T-helper 2 cell treated with Interferon-gamma antibody and Interleukin-4, amounts not matched to agents 5 μg/mL and 100 μg/mL, for 36 hours (primary cell): ENCODE measurements at regions not wholly inside any gene's neighbourhood (a gene's known extent, or its start where the extent isn't known, plus 50 kb on each side); places are given as distances from the start of the nearest gene placed in this dataset.

Source experiments
- DNase-seq: peaks from one replicate; pipeline ENCODE4 v3.0.0; 2021; ENCODE audit warnings: low spot score
- H3K27ac Mint-ChIP-seq: one replicate; pipeline ENCODE4 v1.8.0; 2021; ENCODE audit warnings: mild to moderate bottlenecking, mixed read lengths
- H3K27me3 Mint-ChIP-seq: one replicate; pipeline ENCODE4 v1.8.0; 2021; ENCODE audit warnings: low read depth, mixed read lengths
- H3K36me3 Mint-ChIP-seq: one replicate; pipeline ENCODE4 v1.8.0; 2021; ENCODE audit warnings: low read depth, mixed read lengths
- H3K4me1 Mint-ChIP-seq: one replicate; pipeline ENCODE4 v1.8.0; 2021; ENCODE audit warnings: low read depth, mixed read lengths
- H3K4me3 Mint-ChIP-seq: one replicate; pipeline ENCODE4 v1.8.0; 2022; ENCODE audit warnings: mild to moderate bottlenecking, moderate library complexity, mixed read lengths
- H3K9me3 Mint-ChIP-seq: one replicate; pipeline ENCODE4 v1.8.0; 2021; ENCODE audit warnings: mixed read lengths

DNA sequence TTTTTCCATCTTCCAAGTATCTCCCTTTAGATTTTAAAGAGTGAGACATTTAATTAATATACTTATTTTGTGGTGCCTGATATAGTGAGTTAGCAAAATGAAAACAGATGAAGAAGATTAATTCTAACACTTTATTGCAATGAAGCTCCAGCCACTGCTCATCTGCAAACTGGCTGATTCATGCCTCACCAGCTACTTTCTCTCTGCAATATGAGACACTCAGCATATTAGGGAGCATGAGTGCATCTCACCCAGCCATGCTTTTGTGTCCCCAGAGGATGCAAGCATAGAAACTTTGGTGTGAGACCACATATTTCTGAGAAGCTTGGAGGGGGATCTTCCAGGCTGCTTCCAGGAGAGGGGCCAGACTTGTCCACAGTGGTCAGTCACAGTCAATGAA, 148.6 kb downstream of the BMP4 start:
- no peaks in the 10 kb centered on the region for H3K36me3 Mint-ChIP-seq
- H3K4me3 Mint-ChIP-seq: no peak overlapping the region
- no peaks in the 10 kb centered on the region for H3K27me3 Mint-ChIP-seq
- H3K4me1 Mint-ChIP-seq: no peaks in the 10 kb centered on the region
- H3K27ac Mint-ChIP-seq: no peak overlapping the region
- DNase-seq: no peak
- no peaks in the 10 kb centered on the region for H3K9me3 Mint-ChIP-seq

DNA sequence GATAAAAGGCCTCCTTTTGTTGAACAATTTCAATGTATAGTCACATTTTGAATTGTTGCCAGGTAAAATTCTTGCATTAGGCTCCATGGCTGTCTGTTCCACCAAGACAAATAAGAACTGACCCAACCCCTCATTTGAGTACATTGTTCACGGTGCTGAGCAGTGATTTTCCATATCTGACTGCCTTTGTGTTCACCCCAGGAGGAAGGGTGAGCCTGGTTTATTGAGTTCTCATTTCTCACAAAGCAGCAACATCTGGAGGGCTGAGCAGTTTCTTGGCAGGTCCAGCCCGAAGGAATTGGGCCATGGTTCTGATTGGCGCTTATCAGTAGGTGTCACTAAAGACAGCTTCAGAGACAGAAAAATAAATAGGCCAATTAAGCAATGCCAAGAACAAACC, 149.1 kb downstream of the BMP4 start:
- DNase-seq: no peak
- H3K36me3 Mint-ChIP-seq: no peaks in the 10 kb centered on the region
- no peak overlapping the region for H3K27ac Mint-ChIP-seq
- H3K4me3 Mint-ChIP-seq: no peak overlapping the region
- H3K4me1 Mint-ChIP-seq: no peaks in the 10 kb centered on the region
- H3K9me3 Mint-ChIP-seq: no peaks in the 10 kb centered on the region
- H3K27me3 Mint-ChIP-seq: no peaks in the 10 kb centered on the region

DNA sequence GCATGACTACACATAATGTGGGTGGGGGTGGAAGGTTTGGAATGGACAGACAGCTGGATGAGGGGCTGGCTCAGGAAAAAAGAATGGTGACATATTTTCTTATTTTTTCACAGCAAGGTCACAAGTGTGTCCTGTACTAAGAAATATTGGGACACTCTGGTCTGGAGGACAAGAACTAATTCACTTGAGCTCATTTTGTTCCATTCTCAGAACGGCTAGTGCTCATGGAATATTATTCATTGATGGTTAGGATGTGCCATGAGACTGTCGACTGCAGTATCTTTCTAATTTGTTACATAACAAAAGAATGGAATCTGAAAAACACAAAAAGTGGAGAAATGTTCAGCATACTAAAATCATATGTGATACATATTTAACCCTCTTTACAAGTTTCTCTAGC, 149.5 kb downstream of the BMP4 start:
- H3K27me3 Mint-ChIP-seq: no peaks in the 10 kb centered on the region
- no peaks in the 10 kb centered on the region for H3K9me3 Mint-ChIP-seq
- no peak for DNase-seq
- H3K27ac Mint-ChIP-seq: no peak overlapping the region
- no peaks in the 10 kb centered on the region for H3K4me1 Mint-ChIP-seq
- no peaks in the 10 kb centered on the region for H3K36me3 Mint-ChIP-seq
- no peak overlapping the region for H3K4me3 Mint-ChIP-seq

DNA sequence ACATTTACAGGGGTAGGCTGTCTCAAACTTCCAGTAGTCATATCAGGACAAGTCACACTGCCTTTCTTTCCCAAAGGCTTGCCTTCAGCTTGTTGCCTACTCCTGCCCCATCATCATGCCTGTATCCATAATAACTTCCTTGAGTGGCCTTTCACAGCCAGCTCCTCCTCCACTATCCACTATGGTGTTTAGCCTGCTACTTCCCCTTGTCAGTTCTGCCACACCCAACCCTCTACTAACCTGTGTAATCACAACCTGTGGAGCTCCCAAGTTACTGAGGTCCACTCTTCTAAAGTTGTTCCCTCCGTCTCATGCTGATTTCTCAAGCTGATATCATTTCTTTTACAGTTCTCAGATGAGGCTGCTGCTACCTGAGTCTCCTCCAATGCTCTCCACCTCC, 159.9 kb downstream of the BMP4 start:
- no peak for DNase-seq
- Mint-ChIP-seq H3K36me3 (no peaks in the 10 kb centered on the region), H3K9me3 (no peaks in the 10 kb centered on the region), H3K27ac (no peak overlapping the region), H3K27me3 (no peaks in the 10 kb centered on the region), H3K4me3 (no peak overlapping the region), H3K4me1 (no peaks in the 10 kb centered on the region)

DNA sequence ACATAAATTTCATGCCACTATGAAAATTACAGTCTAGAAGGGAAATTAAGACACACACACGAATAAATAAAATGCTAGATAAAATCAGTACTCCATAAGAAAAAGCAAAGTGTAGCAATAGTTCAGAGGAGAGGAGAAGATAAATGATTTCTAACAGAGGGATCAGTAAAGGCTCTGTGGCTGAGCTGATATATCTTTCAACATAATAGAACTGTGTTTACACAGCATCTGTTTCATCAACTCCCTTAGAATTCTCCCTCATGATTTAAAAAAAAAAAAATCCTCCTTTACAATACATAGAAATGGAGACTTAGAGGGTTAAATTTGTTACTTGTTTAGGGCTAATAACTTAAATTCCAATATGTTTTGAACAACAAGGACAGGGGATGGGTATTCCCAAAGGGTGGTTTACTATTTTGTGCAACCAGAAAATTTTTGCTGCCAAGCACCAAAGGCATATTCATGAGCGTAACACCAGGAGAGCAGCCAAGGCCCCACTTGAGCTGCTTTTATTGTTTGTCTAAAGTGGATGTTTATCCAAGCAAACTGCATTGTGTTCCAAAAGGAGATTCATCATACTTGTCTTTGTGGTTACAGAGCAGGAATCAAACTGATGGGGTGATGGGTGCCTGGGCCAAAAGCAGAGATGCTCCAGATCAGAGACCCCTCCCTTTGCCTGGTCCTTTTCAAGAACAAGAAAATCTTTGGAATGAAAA, 162.7 kb downstream of the BMP4 start:
- no peaks in the 10 kb centered on the region for H3K27me3 Mint-ChIP-seq
- no peaks in the 10 kb centered on the region for H3K4me1 Mint-ChIP-seq
- no peak for DNase-seq
- H3K9me3 Mint-ChIP-seq: no peaks in the 10 kb centered on the region
- H3K4me3 Mint-ChIP-seq: no peak overlapping the region
- no peak overlapping the region for H3K27ac Mint-ChIP-seq
- no peaks in the 10 kb centered on the region for H3K36me3 Mint-ChIP-seq

DNA sequence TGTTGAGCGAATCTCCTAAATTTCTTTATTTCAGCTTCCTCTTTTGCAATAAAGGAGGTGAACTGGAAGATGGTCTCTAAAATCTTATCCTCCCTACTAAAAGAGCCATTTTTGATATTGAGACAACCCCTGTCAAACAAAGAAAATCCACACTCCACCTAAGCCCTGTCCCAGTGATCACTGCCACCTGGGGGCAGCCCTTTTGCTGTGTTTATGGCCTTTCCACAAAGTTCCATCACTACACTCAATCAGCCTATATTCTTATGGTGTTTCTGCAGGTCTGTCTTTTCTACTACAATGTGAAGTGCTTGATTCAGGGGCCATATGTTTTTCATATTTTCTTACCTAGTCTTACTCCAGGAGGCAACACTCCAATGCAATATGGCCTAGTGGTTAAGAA, 163.7 kb downstream of the BMP4 start:
- H3K27me3 Mint-ChIP-seq: no peaks in the 10 kb centered on the region
- H3K36me3 Mint-ChIP-seq: no peaks in the 10 kb centered on the region
- no peaks in the 10 kb centered on the region for H3K9me3 Mint-ChIP-seq
- H3K27ac Mint-ChIP-seq: no peak overlapping the region
- no peaks in the 10 kb centered on the region for H3K4me1 Mint-ChIP-seq
- DNase-seq: no peak
- H3K4me3 Mint-ChIP-seq: no peak overlapping the region

DNA sequence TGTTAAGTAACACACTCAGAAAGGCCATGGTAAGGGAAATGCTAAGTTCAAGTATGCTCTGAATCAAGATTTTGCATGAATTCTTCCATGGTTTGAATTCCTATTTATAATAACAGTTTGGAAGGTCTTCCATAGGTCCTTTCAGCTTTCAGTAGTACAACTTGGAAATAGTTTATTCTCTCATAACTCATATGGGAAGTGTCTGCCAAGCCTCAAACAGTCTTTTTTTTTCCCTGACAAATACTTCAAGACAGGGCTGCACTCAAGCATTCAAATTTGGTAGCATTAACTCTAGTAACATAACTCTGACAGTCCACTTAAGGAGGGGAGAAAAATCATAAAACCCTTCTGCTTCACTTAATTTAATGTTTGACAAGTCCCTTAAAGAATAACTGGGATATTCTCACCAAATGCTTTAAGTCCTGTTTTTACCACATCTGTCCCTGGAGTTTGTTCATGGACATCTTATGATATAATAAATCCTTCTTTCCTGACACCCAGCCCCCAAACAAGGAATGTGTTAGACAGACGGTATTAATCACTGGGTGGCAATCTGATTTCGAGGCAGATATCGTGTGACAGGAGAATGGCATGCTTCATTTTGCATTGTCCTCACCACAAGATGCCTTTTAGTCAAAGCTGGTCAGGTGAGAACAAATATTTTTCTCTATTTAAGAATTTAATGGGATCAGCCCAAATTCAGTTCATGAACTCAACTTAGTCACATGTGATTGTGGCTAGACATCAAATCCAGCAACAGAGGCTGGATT, 165.7 kb downstream of the BMP4 start:
- H3K27ac Mint-ChIP-seq: no peak overlapping the region
- no peak for DNase-seq
- no peaks in the 10 kb centered on the region for H3K36me3 Mint-ChIP-seq
- no peaks in the 10 kb centered on the region for H3K4me1 Mint-ChIP-seq
- H3K9me3 Mint-ChIP-seq: no peaks in the 10 kb centered on the region
- no peaks in the 10 kb centered on the region for H3K27me3 Mint-ChIP-seq
- H3K4me3 Mint-ChIP-seq: no peak overlapping the region

DNA sequence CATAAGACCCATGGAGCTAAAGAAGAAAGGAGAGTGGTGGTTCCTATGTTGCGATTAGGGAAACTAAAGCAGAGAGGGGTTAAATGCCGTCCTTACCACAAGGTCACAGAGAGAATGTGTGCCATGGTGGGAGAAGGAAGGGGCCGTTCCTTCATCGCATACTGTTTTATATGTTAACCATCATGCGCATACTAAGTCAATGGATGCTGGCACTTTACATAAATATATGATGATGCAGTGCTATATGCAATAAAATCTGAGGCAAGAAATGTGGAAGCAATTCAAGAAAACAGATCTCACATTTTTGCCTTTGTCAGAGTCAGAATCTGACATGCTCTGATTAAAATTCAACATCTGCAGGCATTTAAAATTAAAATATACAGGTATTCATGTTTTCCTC, 168.1 kb downstream of the BMP4 start:
- Mint-ChIP-seq H3K27me3 (no peaks in the 10 kb centered on the region), H3K36me3 (no peaks in the 10 kb centered on the region), H3K4me3 (no peak overlapping the region), H3K4me1 (no peaks in the 10 kb centered on the region), H3K27ac (no peak overlapping the region), H3K9me3 (peaks cover 7% of the 10 kb centered on the region)
- DNase-seq: no peak

DNA sequence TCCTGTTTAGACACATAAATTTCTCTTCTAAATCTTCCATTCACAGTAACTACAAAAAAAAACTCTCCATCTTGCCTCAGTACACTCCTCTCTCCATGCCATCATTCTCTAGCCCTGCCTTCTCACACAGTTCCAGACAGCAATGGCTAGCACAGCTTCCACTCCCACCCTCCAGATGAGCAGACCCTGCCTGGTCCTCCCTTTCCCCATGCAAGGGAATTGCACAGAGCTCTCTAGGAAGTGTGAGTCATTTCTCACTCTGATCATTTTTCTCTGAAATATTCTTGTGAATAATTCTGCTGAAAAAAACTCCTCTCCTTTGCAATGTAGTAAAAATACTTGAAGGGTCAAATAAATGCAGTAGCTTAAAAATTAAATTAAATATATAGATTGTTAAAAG, 170.6 kb downstream of the BMP4 start:
- no peak for DNase-seq
- no peaks in the 10 kb centered on the region for H3K4me1 Mint-ChIP-seq
- no peaks in the 10 kb centered on the region for H3K27me3 Mint-ChIP-seq
- H3K9me3 Mint-ChIP-seq: peaks cover 7% of the 10 kb centered on the region
- H3K27ac Mint-ChIP-seq: no peak overlapping the region
- no peaks in the 10 kb centered on the region for H3K36me3 Mint-ChIP-seq
- no peak overlapping the region for H3K4me3 Mint-ChIP-seq

DNA sequence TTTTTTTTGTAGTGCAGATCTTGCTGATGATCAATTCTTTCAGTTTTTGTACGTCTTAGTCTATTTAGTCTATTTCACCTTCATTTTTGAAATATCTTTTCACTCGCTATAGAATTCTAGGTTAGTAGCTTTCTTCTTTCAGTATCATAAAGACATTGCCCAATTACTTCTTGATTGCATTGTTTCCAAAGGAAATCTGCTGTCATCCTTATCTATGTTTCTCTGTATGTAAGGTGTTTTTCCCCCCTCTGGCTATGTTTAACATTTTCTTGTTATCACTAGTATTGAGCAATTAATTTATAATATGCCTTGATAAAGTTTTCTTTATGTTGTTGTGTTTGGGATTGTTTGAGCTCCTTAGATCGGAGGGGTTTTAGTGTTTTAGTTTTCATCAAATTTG, 171.9 kb downstream of the BMP4 start:
- no peak overlapping the region for H3K27ac Mint-ChIP-seq
- H3K4me3 Mint-ChIP-seq: no peak overlapping the region
- peaks cover 7% of the 10 kb centered on the region for H3K9me3 Mint-ChIP-seq
- no peaks in the 10 kb centered on the region for H3K27me3 Mint-ChIP-seq
- H3K4me1 Mint-ChIP-seq: no peaks in the 10 kb centered on the region
- no peak for DNase-seq
- H3K36me3 Mint-ChIP-seq: no peaks in the 10 kb centered on the region

DNA sequence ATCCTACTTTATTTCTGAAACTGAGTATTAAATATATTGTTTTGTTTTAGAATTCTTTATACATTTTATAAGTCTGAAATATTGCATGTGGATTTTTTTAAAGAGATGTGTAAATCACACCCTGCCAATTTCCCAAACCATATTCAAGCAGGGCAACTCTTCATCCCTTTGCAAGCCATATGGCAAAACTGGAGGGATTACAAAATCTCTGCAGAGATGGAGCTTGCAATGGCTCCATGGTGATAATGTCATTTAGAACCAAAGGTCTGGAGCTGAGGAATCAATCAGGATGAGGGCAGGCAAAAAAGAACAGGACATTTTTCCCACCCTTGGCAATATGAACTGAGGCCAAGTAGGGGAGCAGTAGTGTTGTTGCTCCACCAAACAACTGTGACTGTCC, 173.4 kb downstream of the BMP4 start:
- Mint-ChIP-seq H3K4me1 (no peaks in the 10 kb centered on the region), H3K27ac (no peak overlapping the region), H3K27me3 (no peaks in the 10 kb centered on the region), H3K4me3 (no peak overlapping the region), H3K9me3 (peaks cover 7% of the 10 kb centered on the region), H3K36me3 (no peaks in the 10 kb centered on the region)
- DNase-seq: no peak

DNA sequence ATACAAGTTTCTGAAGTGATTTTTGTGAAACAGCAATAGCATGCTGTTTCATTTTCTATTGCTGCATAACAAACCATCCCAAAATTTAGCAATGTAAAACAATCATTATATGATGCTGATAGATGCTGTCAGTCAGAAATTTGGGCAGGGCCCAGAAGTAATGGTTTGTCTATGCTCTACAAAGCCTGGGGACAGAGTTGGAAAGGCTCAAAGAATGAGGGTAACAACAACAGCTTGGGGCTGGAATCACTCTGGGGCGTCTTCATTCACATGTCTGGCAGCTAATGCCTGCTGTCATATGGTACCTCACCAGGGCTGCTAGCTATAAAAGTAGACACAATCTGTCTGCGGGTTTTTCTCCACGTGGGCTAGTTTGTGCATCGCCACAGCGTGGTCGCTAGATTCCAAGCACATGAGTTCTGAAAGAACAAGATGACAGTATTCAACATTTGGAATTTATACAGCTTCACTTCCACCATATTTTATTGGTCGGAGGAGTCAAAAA, 176.5 kb downstream of the BMP4 start:
- no peak for DNase-seq
- Mint-ChIP-seq H3K27ac (no peak overlapping the region), H3K27me3 (no peaks in the 10 kb centered on the region), H3K36me3 (no peaks in the 10 kb centered on the region), H3K4me3 (no peak overlapping the region), H3K9me3 (peaks cover 6% of the 10 kb centered on the region), H3K4me1 (no peaks in the 10 kb centered on the region)

DNA sequence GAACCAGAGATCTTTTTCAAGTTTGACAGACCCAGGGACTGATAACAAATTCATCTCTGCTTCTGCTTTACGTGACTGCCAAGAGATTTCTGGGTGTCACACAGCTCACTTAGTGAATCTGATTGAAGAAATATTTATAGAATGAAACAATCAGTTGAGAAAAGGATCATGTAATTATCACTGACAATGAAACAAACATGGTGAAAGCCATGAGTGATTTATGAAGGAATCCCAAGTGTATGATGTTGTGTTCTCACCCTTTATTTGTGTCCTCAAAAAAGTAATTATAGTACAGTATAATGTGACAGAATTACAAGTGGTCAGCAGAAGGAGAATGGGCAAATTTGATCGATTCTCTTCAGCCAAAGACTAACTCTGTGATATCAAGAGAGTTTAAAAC, 177.3 kb downstream of the BMP4 start:
- H3K27ac Mint-ChIP-seq: no peak overlapping the region
- H3K4me1 Mint-ChIP-seq: no peaks in the 10 kb centered on the region
- no peaks in the 10 kb centered on the region for H3K27me3 Mint-ChIP-seq
- H3K36me3 Mint-ChIP-seq: no peaks in the 10 kb centered on the region
- H3K9me3 Mint-ChIP-seq: no peaks in the 10 kb centered on the region
- H3K4me3 Mint-ChIP-seq: no peak overlapping the region
- no peak for DNase-seq

DNA sequence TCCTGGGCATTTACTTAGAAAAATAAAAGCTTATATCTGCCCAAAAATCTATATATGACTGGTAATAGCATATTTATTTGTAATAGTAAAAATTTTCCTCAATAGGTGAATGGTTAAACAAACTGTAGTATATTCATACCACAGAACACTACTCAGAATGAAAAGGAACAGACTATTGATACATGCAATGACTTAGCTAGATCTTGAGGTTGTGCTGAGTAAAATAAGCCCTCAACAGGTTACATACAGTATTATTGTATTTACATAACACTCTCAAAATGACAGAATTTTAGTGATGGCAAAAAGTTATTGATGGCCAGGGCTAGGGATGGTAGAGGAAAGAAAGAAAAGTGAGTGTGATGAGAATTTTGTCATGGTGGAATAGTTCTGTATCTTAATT, 178.4 kb downstream of the BMP4 start:
- H3K36me3 Mint-ChIP-seq: no peaks in the 10 kb centered on the region
- no peak overlapping the region for H3K27ac Mint-ChIP-seq
- no peaks in the 10 kb centered on the region for H3K27me3 Mint-ChIP-seq
- DNase-seq: no peak
- no peaks in the 10 kb centered on the region for H3K9me3 Mint-ChIP-seq
- H3K4me3 Mint-ChIP-seq: no peak overlapping the region
- no peaks in the 10 kb centered on the region for H3K4me1 Mint-ChIP-seq

DNA sequence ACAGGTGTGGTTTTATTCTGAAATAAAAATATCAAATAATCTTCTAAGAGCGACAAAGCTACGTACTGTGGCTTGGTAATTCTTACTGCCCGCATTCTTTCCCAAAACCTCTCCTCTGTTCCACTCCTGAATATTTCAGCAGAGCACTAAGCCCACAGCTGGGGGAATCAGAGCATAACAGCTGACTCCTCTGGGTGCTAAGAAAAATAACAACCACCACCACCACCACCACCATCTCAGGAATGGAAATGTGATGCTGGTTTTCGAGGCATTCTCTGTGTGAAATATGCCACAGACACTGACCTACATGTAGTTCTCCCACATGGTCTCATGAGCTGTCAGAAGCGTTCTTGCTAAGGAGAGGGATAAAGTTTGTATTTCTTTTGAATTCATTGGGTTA, 183.7 kb downstream of the BMP4 start:
- Mint-ChIP-seq H3K4me3 (no peak overlapping the region), H3K4me1 (no peaks in the 10 kb centered on the region), H3K27ac (no peak overlapping the region), H3K9me3 (no peaks in the 10 kb centered on the region), H3K27me3 (no peaks in the 10 kb centered on the region), H3K36me3 (no peaks in the 10 kb centered on the region)
- DNase-seq: no peak
